Adipocyte (in vitro differentiated cells): ENCODE measurements at regions not wholly inside any gene's neighbourhood (a gene's known extent, or its start where the extent isn't known, plus 50 kb on each side); places are given as distances from the start of the nearest gene placed in this dataset.
A peak's percentile ranks its signal among the peaks of the same experiment; 100 is the strongest.

Source experiments
- DNase-seq: peaks from one replicate; pipeline ENCODE4 v3.0.0-alpha.2; 2015; ENCODE audit warnings: low read depth
- H3K27me3 ChIP-seq: replicated peaks from 2 replicates; pipeline ENCODE4 v1.7.0; 2013; ENCODE audit warnings: mild to moderate bottlenecking, low read length, moderate library complexity; ENCODE audit not compliant: control insufficient read depth, insufficient read depth
- H3K36me3 ChIP-seq: 2 replicates; pipeline ENCODE4 v1.7.0; 2013; ENCODE audit warnings: low read length, mild to moderate bottlenecking, moderate library complexity; ENCODE audit not compliant: control insufficient read depth, insufficient read depth, severe bottlenecking
- H3K4me1 ChIP-seq: 2 replicates; pipeline ENCODE4 v1.7.0; 2013; ENCODE audit warnings: mild to moderate bottlenecking, low read length, moderate library complexity; ENCODE audit not compliant: control insufficient read depth, insufficient read depth
- H3K4me3 ChIP-seq: 2 replicates; pipeline ENCODE4 v1.7.0; 2013; ENCODE audit warnings: mild to moderate bottlenecking, low read length, moderate library complexity
- H3K9ac ChIP-seq: 2 replicates; pipeline ENCODE4 v1.7.0; 2013; ENCODE audit warnings: mild to moderate bottlenecking, low read length, moderate library complexity
- H3K9me3 ChIP-seq: 2 replicates; pipeline ENCODE4 v1.7.0; 2013; ENCODE audit warnings: mild to moderate bottlenecking, low read length, moderate library complexity; ENCODE audit not compliant: control insufficient read depth

- H3K9me3 ChIP-seq: no peaks in the 10 kb centered on the region
- no peak overlapping the region for H3K4me3 ChIP-seq
- DNase-seq: no peak
- peaks cover 11% of the 10 kb centered on the region for H3K27me3 ChIP-seq
- H3K4me1 ChIP-seq: peaks cover 7% of the 10 kb centered on the region
- no peaks in the 10 kb centered on the region for H3K36me3 ChIP-seq
- no peak overlapping the region for H3K9ac ChIP-seq
Measured at GRCh38 chrX:115493015-115493414, 68.0 kb upstream of the PLS3 start.

GRCh38 chrX:115494161-115494560 lies 66.8 kb upstream of the PLS3 start:
- Histone ChIP-seq H3K27me3 (peaks cover 11% of the 10 kb centered on the region), H3K9me3 (no peaks in the 10 kb centered on the region), H3K4me1 (peaks cover 7% of the 10 kb centered on the region), H3K4me3 (no peak overlapping the region), H3K36me3 (no peaks in the 10 kb centered on the region), H3K9ac (no peak overlapping the region)
- peak; percentile 40 for DNase-seq

GRCh38 chrX:115499112-115499805 lies 61.7 kb upstream of the PLS3 start:
- peak overlapping the region; percentile 13 for H3K4me3 ChIP-seq
- no peaks in the 10 kb centered on the region for H3K4me1 ChIP-seq
- H3K36me3 ChIP-seq: no peaks in the 10 kb centered on the region
- H3K9ac ChIP-seq: no peak overlapping the region
- peak; percentile 45 for DNase-seq
- peaks cover 7% of the 10 kb centered on the region for H3K27me3 ChIP-seq
- H3K9me3 ChIP-seq: no peaks in the 10 kb centered on the region

- Histone ChIP-seq H3K9me3 (no peaks in the 10 kb centered on the region), H3K9ac (no peak overlapping the region), H3K27me3 (peaks cover 7% of the 10 kb centered on the region), H3K4me3 (no peak overlapping the region), H3K36me3 (no peaks in the 10 kb centered on the region), H3K4me1 (no peaks in the 10 kb centered on the region)
- DNase-seq: no peak
Measured at GRCh38 chrX:115503099-115503498, 57.9 kb upstream of the PLS3 start.

- Histone ChIP-seq H3K27me3 (peaks cover 7% of the 10 kb centered on the region), H3K36me3 (no peaks in the 10 kb centered on the region), H3K9ac (no peak overlapping the region), H3K4me1 (no peaks in the 10 kb centered on the region), H3K9me3 (peaks cover 2% of the 10 kb centered on the region), H3K4me3 (no peak overlapping the region)
- no peak for DNase-seq
Measured at GRCh38 chrX:115504167-115504566, 56.8 kb upstream of the PLS3 start.
